GDM1 (cell line): ENCODE measurements at regions not wholly inside any gene's neighbourhood (a gene's known extent, or its start where the extent isn't known, plus 50 kb on each side); places are given as distances from the start of the nearest gene placed in this dataset.

Source experiments
- DNase-seq: peaks from one replicate; lab custom pipeline; 2025; lab: John Stamatoyannopoulos, UW

DNA sequence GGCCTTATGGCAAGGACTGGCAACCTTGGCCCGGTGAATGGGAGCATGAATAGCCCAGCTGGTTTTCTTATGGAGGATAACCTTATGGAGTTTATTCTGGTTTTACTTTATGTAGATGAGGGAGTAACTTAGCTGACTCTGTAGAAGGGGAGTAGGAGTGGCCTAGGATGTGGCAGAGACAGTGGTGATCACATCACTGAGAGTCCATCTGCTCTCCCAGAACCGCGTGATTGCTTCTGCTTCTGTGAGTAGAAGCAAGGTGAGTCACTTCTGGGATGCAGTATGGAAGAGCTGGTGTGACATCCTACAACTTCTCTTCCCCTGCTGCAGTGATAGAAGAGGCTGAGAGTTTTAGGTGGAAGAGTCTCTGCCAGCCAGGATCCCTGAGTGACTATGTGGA, 129.2 kb downstream of the RPS24 start:
- no peak for DNase-seq

GRCh38 chr10:78164702-78165101, 131.0 kb downstream of the RPS24 start:
- no peak for DNase-seq

GRCh38 chr10:78165172-78165571, 131.5 kb downstream of the RPS24 start:
- no peak for DNase-seq

DNA sequence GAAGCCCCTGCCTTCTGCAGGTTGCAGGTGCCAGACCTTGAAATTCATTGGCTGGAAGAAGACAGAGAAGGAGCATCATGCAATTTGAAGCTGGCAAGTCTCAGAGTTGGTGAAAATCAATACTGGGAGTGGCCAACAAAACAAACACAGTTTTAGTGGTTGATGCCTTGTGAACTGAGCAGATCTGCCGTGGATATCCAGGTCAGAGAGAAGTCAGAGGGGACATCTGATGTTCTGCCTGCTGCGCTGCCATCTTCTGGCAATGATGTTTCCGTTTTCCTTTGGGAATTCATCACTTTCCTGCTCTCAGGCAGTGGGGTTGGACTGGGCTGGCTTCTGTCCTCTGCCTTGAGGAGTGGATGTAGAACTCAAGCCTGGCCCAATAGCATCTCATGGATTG, 132.0 kb downstream of the RPS24 start:
- DNase-seq, result no peak

GRCh38 chr10:78166261-78166660, 132.6 kb downstream of the RPS24 start:
- no peak for DNase-seq

- DNase-seq, result no peak
Measured at GRCh38 chr10:78169214-78169613, 135.6 kb downstream of the RPS24 start.

GRCh38 chr10:78170026-78170475, 136.4 kb downstream of the RPS24 start:
- no peak for DNase-seq

GRCh38 chr10:78171633-78172400, 138.2 kb downstream of the RPS24 start:
- no peak for DNase-seq

DNA sequence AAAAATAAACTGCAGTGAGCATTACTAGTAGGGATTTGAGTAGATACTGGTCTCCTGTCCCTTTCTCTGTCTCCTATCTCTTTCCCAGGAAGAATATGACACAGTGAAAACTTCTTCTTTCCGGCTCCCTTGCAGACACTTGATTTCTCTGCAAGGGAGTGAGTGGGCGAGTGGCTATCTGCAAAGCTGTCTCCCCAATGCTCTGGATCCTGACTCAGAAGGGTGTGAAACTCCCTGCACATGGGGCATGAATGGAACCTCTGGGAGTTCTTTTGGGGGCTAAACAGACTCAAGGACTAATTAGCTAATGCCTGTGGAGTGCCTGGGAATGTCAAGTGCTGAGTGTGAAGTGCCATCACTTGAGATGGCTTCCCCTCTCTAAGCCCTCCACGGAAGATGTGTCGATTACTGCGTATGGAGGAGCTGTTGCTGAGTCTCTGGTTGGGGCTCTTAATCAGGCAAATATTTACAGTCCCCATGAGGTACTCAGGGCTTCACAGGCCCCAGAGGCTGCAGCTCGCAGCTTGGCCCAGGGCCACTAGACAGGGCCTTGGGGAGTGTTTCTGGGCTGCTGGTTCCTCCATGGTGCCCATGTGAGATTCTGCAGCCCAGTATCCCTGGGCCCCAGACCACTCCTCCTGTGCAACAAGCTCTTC, 139.8 kb downstream of the RPS24 start:
- no peak for DNase-seq

GRCh38 chr10:78175444-78176015, 141.9 kb downstream of the RPS24 start:
- peak; percentile 30 for DNase-seq

DNA sequence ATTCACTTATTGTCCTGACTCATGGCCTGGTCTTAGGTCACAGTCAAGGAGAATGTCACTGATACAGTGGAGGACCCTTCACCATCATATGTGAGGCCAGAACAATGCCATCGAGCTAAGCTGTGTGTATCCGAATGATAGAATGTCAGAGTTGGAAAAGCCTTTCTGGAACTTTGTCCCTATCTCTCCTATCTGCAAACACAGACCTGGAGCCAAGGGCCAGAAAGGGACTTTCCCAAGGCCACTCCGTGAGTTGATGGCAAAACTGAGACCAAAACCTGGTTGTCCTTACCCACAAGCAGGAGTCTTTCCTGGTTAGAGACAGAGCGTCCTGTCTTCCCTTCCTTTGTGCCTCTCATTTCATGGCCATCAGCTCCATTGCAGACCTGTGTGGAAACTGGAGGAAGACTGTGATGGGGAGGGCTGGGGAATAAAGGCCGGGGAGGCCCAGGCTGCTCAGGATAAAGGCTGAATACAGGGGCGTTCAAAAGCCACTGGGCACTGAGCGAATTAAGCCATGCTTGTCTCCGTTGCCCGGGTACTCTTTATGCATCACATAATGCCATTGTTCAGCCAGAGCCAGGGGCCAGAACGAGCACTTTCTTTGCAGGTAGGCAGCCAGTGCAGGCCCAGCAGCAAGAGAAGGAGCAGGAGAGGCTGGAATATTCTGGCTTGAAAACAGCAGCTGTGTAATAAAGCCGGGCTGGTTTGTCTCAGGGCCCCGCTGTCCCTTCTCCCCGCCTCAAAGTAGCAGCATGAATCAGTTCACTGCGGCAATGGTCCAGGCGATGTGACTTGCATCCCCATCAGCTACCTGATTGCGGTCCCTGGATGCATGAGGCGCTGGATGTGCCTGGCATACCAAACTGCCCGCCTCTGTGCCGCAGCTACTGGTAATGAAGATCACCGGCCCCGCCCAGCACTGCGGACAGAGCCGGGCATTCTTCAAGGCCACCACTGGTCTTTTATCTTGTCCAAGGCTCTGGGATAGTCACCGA, 143.0 kb downstream of the RPS24 start:
- no peak for DNase-seq

GRCh38 chr10:78177491-78178185, 144.0 kb downstream of the RPS24 start:
- DNase-seq, result no peak

DNA sequence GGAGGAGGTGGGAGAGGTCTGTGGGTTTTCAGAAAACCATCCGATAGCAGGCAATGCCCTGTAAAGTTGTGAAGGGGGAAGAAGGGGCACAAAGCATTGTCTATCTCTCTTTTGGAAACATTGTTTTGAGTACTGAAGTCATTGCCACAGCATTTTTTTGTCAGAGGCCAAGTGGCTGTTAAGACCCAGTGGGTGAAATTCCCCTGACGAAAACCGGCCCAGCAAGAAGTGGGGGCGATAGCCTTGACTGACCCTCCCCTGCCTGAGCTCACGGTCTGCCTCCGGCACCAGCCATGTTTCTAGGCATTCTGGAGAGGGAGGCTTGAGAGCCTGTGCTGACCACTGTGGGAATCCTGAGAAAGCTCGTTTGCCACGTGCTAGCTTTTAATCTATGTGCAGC, 144.7 kb downstream of the RPS24 start:
- DNase-seq, result no peak

GRCh38 chr10:78178940-78179339, 145.3 kb downstream of the RPS24 start:
- DNase-seq, result no peak

DNA sequence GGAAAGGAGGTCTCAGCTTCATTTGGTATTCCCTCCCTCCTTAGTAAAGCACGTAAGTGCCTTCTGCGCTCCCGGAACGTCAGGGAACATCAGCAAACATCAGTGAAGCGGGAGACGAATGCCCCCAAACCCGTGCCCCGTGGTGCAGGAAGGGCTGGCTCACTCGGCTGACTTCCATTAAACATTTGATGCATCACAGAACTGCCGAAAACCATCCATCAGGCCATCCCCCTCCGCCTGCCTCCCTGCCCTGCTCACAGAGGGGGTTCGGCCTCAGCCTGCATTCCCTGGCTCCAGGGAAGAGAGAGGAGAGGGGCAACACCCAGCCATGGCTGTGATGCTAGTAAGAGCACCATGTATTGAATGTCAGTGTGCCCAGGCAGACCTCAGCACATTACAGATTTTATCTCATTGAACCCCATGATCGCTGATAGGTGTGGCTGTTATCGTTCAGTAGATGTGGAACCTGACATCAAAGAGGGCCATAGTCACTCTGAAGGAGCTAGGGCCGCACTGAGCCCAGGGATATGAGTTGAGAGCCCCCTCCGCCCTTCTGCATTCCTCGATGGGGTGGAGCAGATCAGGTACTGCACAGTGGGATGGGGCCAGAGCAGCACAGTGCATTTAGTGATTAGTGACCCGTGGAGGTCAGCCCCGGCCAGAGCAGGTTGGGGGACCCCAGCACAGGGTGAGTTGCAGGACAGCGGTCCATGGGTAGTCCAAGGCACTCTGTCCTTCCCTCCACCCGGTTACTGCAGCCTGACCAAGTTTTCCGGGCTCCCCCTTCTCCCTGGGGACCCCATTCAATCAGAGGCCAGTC, 146.4 kb downstream of the RPS24 start:
- no peak for DNase-seq

DNA sequence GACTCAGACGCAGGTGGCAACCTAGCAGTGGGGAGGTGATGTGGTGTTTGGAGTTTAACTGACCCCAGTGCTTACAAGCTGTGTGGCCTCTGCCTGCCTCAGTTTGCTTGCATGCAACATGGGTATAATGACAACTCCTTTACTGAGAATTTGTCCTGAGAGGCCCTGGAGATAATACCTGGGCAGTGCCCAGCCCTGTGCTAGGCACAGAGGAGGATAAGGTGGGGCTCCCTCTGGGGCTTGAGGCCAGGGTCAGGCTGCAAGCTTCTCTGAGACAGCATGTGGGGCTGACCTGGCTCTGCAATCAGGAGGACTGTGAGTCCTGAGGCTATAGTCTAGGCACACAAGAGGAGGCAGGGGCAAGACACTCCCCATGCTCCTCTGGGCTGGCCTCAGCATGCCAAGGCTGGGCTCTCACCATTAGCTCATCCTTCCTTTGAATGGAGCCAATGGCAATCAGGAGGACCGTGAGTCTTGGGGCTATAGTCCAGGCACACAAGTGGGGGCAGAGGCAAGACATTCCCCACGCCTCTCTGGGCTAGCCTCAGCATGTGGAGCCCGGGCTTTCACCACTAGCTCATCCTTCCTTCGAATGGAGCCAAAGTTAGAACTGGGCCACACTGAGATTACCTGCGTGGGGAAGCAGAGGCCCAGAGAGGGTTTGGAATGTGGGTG, 147.9 kb downstream of the RPS24 start:
- DNase-seq, result no peak

DNA sequence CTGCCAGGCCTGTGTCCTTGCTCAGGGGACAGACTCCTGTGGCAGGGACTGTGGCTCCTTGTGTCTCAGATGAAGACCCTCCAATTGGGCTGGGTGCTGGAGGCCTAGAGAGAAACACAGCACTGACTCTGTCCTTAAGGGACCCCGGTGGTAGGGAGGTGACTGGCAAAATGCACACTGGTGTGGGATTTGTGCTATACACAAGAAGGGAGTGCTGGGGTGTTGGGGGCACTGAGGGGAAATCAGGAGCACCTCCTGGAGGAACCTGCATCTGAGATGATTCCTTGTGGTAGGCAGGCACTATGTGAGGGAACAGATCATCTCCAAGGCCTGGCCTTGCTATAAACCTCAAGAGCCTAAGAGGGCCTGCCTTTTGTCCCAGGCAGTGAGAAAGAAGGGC, 149.2 kb downstream of the RPS24 start:
- DNase-seq, result no peak

DNA sequence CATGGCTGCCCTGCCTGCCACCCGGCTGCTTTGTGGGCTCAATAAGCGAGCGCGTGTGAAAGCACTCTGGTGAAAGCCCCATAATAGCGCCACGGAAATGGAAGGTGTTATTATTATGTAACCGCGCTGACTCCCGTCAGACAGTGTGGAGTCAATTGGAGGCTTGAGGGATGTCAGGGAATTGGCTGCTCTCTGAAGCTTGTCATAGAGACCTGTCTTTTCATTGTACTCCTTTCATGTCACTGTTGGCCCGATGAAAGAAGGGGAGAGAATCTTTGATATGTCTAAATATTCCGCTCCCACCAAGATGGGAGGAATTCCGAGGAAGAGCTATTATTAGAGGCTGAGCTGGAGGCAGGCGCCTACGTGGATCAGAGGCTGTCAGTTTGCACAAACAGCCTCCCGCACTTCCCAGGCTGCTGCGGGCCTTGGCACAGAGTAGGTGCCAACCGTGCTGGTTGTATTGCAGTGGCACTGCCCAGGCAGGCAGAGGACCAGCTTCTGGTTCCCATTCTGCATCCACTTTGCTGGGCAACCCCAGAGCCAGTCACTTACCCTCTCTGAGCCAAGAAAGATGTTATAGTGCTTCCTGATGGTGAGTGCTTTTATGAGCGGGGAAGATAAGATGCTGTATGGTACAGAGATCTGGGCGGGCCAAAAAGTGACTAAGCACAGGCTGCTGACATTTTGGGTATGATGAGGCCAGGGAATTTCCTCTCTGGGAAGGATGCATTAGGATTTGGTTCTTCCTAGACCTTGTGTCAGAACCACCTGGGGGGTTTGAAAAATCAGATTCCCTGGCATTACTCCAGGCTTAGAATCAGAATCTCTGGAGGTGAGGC, 151.4 kb downstream of the RPS24 start:
- no peak for DNase-seq

DNA sequence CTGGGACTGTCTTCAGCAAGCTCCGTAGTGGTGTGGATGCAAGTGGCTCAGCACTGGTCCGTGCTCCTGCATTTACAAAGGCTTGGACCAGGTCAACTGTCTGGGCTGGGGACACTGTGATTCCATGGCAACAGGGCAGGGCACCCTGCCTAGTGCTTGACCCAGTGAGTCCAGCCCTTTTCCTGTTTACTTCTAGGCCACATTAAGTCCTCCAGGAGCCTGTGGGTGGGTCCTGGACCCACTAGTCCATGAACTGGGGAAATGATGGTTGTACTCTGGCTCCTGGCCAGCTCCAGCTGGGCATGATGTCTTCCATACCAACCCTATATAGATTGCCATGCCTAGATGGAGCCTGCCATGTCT, 152.0 kb downstream of the RPS24 start:
- DNase-seq, result no peak
